MM.1S (cell line): ENCODE measurements at regions not wholly inside any gene's neighbourhood (a gene's known extent, or its start where the extent isn't known, plus 50 kb on each side); places are given as distances from the start of the nearest gene placed in this dataset.
A peak's percentile ranks its signal among the peaks of the same experiment; 100 is the strongest.

ENCODE experiments used
- DNase-seq: peaks from one replicate; pipeline ENCODE4 v3.0.0-alpha.2; 2015
- H2AFZ ChIP-seq: fragments of 300-600 bp; sonication (generic); 2 replicates; pipeline ENCODE4 v1.6.0; 2016; ENCODE audit warnings: antibody characterized with exemption, low read length
- H3F3A ChIP-seq: fragments of 300-600 bp; sonication (generic); 2 replicates; pipeline ENCODE4 v1.6.1; 2016; ENCODE audit warnings: mild to moderate bottlenecking, antibody characterized with exemption, low read length, moderate library complexity, mixed read lengths; ENCODE audit not compliant: insufficient read depth
- H3K27ac ChIP-seq: fragments of 300-600 bp; sonication (generic); 2 replicates; pipeline ENCODE4 v1.5.1; 2016; ENCODE audit warnings: mild to moderate bottlenecking, low read length
- H3K27me3 ChIP-seq: fragments of 300-600 bp; sonication (generic); replicated peaks from 2 replicates; pipeline ENCODE4 v1.6.0; 2016; ENCODE audit warnings: low read length; ENCODE audit not compliant: insufficient read depth
- H3K36me3 ChIP-seq: fragments of 300-600 bp; sonication (generic); replicated peaks from 2 replicates; pipeline ENCODE4 v1.6.1; 2016; ENCODE audit warnings: mild to moderate bottlenecking, low read length, mixed read lengths; ENCODE audit not compliant: insufficient read depth
- H3K4me1 ChIP-seq: fragments of 300-600 bp; sonication (generic); 2 replicates; pipeline ENCODE4 v1.6.1; 2016; ENCODE audit warnings: low read length, mixed read lengths
- H3K4me2 ChIP-seq: fragments of 300-600 bp; sonication (generic); 2 replicates; pipeline ENCODE4 v1.6.0; 2016; ENCODE audit warnings: low read depth, low read length
- H3K4me3 ChIP-seq: fragments of 300-600 bp; sonication (generic); 2 replicates; pipeline ENCODE4 v1.5.1; 2016; ENCODE audit warnings: low read length, mixed read lengths
- H3K79me2 ChIP-seq: fragments of 300-600 bp; sonication (generic); 2 replicates; pipeline ENCODE4 v1.6.1; 2016; ENCODE audit warnings: mixed run types, low read length, mixed read lengths
- H3K9ac ChIP-seq: fragments of 300-600 bp; sonication (generic); 2 replicates; pipeline ENCODE4 v1.6.1; 2016; ENCODE audit warnings: low read length, mixed read lengths
- H3K9me2 ChIP-seq: fragments of 300-600 bp; sonication (generic); replicated peaks from 2 replicates; pipeline ENCODE4 v1.6.1; 2016; ENCODE audit warnings: mild to moderate bottlenecking, low read length, mixed read lengths; ENCODE audit not compliant: insufficient read depth
- H3K9me3 ChIP-seq: fragments of 300-600 bp; sonication (generic); replicated peaks from 2 replicates; pipeline ENCODE4 v1.6.1; 2016; ENCODE audit warnings: mild to moderate bottlenecking, low read length, mixed read lengths; ENCODE audit not compliant: insufficient read depth
- H4K20me1 ChIP-seq: fragments of 300-600 bp; sonication (generic); 2 replicates; pipeline ENCODE4 v1.6.1; 2016; ENCODE audit warnings: mild to moderate bottlenecking, low read length, moderate library complexity, mixed read lengths; ENCODE audit not compliant: insufficient read depth
- EZH2 ChIP-seq: fragments of 300-600 bp; sonication (generic); optimal IDR thresholded peaks from 2 replicates; pipeline ENCODE3; 2017; ENCODE audit warnings: low read depth, mild to moderate bottlenecking, antibody characterized with exemption, low read length, mixed read lengths
- EZH2phosphoT487 ChIP-seq: fragments of 300-600 bp; sonication (generic); IDR thresholded peaks from 2 replicates; pipeline ENCODE4 v1.6.1; 2018; ENCODE audit warnings: antibody characterized with exemption, low read length
- TF ChIP-seq, protein P1 (sequence below): fragments of 300-600 bp; sonication (generic); IDR thresholded peaks from 2 replicates; pipeline ENCODE4 v1.5.1; 2016; ENCODE audit warnings: antibody characterized with exemption, low read length, mixed read lengths

GRCh38 chr16:82265809-82266208 is 95.8 kb upstream of the MPHOSPH6 start:
- no peak overlapping the region for H3K4me3 ChIP-seq
- no peak overlapping the region for H3K27ac ChIP-seq
- H3K4me1 ChIP-seq, result no peaks in the 10 kb centered on the region
- no peak overlapping the region for H3K9ac ChIP-seq
- no peak for DNase-seq
- no peaks in the 10 kb centered on the region for H4K20me1 ChIP-seq
- H3K9me3 ChIP-seq, result no peaks in the 10 kb centered on the region
- no peaks in the 10 kb centered on the region for H3K9me2 ChIP-seq
- no peak overlapping the region for H3K4me2 ChIP-seq
- H3K36me3 ChIP-seq, result no peaks in the 10 kb centered on the region
- no peaks in the 10 kb centered on the region for H3F3A ChIP-seq
- TF ChIP-seq EZH2, result no peak
- no peak for TF ChIP-seq EZH2phosphoT487
- TF ChIP-seq, protein P1, sequence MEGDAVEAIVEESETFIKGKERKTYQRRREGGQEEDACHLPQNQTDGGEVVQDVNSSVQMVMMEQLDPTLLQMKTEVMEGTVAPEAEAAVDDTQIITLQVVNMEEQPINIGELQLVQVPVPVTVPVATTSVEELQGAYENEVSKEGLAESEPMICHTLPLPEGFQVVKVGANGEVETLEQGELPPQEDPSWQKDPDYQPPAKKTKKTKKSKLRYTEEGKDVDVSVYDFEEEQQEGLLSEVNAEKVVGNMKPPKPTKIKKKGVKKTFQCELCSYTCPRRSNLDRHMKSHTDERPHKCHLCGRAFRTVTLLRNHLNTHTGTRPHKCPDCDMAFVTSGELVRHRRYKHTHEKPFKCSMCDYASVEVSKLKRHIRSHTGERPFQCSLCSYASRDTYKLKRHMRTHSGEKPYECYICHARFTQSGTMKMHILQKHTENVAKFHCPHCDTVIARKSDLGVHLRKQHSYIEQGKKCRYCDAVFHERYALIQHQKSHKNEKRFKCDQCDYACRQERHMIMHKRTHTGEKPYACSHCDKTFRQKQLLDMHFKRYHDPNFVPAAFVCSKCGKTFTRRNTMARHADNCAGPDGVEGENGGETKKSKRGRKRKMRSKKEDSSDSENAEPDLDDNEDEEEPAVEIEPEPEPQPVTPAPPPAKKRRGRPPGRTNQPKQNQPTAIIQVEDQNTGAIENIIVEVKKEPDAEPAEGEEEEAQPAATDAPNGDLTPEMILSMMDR, result no peak
- no peak overlapping the region for H2AFZ ChIP-seq
- no peaks in the 10 kb centered on the region for H3K79me2 ChIP-seq
- no peaks in the 10 kb centered on the region for H3K27me3 ChIP-seq

DNA sequence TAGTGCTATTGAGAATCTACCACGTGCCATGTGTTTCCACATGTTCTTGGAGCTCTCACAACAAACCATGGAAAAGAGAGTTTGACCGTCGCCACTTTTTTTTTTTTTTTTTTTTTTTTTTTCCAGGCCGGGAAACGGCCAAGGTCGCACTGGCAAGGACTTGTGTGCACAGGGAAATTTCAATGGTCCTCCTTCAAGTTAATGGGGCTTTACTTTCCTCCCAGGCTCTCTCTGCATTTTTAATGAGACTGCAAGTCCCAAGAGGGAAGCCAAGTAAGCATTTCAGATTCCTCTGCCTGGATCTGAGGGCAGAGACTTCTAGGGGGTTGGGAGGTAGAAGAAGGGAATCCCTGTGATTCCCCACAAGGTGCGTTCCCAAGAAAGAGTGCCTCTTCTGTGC is 94.7 kb upstream of the MPHOSPH6 start:
- H3F3A ChIP-seq, result no peaks in the 10 kb centered on the region
- no peak for TF ChIP-seq EZH2phosphoT487
- TF ChIP-seq, protein P1, result no peak
- no peak for TF ChIP-seq EZH2
- H3K4me3 ChIP-seq, result no peak overlapping the region
- no peak overlapping the region for H2AFZ ChIP-seq
- H4K20me1 ChIP-seq, result no peaks in the 10 kb centered on the region
- H3K9me2 ChIP-seq, result no peaks in the 10 kb centered on the region
- DNase-seq, result no peak
- H3K4me2 ChIP-seq, result no peak overlapping the region
- H3K4me1 ChIP-seq, result no peaks in the 10 kb centered on the region
- H3K9ac ChIP-seq, result no peak overlapping the region
- H3K9me3 ChIP-seq, result no peaks in the 10 kb centered on the region
- no peak overlapping the region for H3K27ac ChIP-seq
- H3K27me3 ChIP-seq, result no peaks in the 10 kb centered on the region
- H3K36me3 ChIP-seq, result no peaks in the 10 kb centered on the region
- H3K79me2 ChIP-seq, result no peaks in the 10 kb centered on the region

DNA sequence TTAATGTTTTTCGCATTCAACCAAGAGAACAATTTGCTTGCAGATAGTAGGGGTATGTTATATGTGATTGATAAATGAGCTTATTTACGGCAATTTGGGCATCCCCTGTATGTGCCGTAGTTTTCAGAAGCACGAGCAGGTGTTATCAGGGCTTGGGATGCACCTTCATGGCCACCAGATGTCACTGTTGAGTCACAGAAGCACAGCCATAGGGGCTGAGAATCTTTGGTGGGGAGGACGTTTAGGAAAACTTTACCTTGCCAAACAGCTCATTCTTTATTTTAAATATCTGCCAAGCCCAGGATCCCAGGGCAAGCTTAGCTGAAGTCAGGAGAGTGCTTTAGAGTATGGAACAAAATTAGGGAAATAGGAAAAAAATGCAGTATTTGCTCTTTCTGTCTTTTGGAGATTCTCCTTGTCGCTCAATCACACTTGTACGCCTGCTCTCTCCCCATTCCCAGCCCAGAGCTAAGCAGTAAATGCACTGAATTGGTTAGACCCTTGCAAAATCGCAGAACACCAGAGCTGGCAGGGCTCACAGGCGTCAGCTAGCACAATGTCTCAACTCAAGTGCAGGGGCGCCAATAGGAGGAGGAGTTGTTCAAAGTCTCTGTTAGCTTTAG is 93.6 kb upstream of the MPHOSPH6 start:
- Histone ChIP-seq H2AFZ (no peak overlapping the region), H3K36me3 (no peaks in the 10 kb centered on the region), H3F3A (no peaks in the 10 kb centered on the region), H3K79me2 (no peaks in the 10 kb centered on the region), H3K9me3 (no peaks in the 10 kb centered on the region), H3K27me3 (no peaks in the 10 kb centered on the region), H3K9ac (no peak overlapping the region), H3K4me3 (no peak overlapping the region), H4K20me1 (no peaks in the 10 kb centered on the region), H3K27ac (no peak overlapping the region), H3K9me2 (no peaks in the 10 kb centered on the region), H3K4me1 (no peaks in the 10 kb centered on the region), H3K4me2 (no peak overlapping the region)
- TF ChIP-seq, protein P1, result peak; percentile 75
- no peak for TF ChIP-seq EZH2phosphoT487
- no peak for TF ChIP-seq EZH2
- peak; percentile 45 for DNase-seq
